GM13976 (cell line): ENCODE measurements at regions not wholly inside any gene's neighbourhood (a gene's known extent, or its start where the extent isn't known, plus 50 kb on each side); places are given as distances from the start of the nearest gene placed in this dataset.

ENCODE experiments used
- DNase-seq: peaks from one replicate; pipeline ENCODE4 v3.0.0; 2012; ENCODE audit warnings: low spot score
- CTCF ChIP-seq: IDR thresholded peaks from 2 replicates; pipeline ENCODE4 v1.5.1; 2012; ENCODE audit warnings: borderline replicate concordance, mild to moderate bottlenecking; ENCODE audit not compliant: insufficient read depth; ENCODE audit errors: extremely low read depth, missing control alignments, control extremely low read depth
- in situ Hi-C: fragments of 300-500 bp; cut with MboI; formaldehyde crosslinking; loops from one replicate; pipeline ENCODE4 v1.12.0; 2022; ENCODE audit warnings: low sequenced_read_pairs, mixed read lengths, inconsistent platforms; ENCODE audit not compliant: unreplicated experiment

DNA sequence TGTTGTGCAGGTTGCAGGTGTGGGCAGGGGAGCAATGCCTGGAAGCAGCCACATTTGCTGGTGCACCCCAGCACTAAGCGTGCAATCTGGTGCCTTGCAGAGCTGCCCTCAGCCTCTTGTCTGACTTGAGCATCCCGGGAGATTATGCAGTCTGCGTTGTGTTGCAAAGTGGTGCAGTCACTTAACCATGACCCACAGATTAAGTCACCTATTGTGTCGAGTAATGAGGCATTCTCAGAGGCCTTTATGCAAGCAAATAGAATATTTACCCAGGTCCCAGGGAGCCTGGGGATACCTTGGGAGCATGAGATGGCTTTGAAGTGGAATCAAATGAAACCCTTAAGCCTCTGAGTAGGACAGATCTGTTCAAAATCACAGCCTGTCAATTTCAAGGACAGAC lies 529.0 kb downstream of the TYW1 start:
- no peak for DNase-seq
- in situ Hi-C loops, result no loop called here
- no peak for TF ChIP-seq CTCF

- no peak for DNase-seq
- TF ChIP-seq CTCF, result no peak
- in situ Hi-C loops, result no loop called here
These were observed 538.8 kb downstream of the TYW1 start for GRCh38 chr7:67535241-67535989.

DNA sequence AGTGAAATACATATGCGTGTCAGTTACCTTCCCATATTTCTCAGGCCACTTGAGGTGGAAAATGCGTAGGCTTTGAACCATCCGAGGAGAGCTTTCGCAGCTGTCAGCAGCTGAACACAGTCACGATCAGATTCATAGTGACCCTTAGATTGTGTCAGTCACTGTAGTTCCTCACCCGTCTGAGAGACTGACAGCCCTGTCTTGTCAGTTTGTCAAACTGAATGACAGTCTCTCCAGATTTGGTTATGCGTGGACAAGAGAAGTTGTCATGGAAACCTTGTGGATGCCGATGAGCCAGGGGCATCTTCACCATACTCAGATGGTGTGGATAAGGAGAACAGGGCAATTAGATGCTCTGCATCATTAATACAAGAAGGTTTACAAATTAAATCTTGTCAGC lies 546.3 kb downstream of the TYW1 start:
- no peak for DNase-seq
- no peak for TF ChIP-seq CTCF

GRCh38 chr7:67547183-67547907 lies 550.7 kb downstream of the TYW1 start:
- no peak for TF ChIP-seq CTCF
- in situ Hi-C loops, result no loop called here
- no peak for DNase-seq

More for the DNA sequence above, 546.3 kb downstream of the TYW1 start:
- in situ Hi-C loops, result no loop called here

DNA sequence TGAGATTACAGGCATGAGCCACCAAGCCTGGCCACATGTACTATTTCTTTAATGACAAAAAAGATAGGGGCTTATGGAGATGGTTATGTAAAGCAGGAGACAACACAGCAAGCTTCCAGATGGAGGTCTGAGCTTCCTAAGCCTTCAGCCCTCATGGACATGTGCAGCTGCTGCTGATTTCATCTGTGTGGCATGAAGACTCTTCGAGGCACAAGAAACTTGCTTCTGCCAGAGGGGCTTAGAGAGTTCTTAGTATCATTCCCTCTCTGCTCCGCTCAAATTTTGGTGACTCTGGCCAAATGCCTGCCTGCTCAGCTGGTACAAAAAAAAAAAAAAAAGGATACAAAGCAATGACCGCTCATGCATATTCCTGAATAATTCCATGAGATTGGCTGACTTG lies 552.5 kb downstream of the TYW1 start:
- no peak for TF ChIP-seq CTCF
- no peak for DNase-seq
- in situ Hi-C loops, result no loop called here

DNA sequence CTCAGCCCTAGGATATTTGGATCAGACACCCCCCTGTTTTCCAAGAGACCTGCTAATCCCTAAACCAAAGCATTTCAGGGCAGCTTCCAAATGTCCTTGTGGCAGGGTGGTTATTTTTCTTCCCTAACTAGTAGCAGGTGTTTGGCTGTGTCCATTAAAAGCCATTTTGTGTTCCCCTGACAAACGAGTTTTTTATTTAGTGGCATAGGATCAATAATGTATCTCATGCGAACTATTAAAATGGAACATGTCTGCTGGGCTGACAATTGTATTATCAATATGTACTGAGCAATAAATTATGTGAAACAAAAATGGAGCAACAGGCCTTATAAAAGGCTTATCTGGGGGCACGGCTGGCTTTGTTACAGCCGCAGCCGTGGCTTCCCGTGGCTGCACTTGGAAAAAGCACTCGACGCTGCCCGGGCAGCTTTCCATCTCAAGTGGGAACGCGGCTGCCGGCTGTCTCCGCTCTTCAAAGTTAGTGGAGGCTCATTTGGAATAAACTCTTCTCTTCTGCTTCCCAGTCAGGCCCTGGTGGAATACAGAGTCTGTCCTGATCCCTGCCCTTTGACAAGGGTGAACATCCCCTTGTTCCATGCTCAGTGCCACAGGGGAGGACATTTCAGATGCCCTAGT lies 554.3 kb downstream of the TYW1 start:
- DNase-seq, result no peak
- TF ChIP-seq CTCF, result no peak
- in situ Hi-C loops, result no loop called here
